SK-N-SH (cell line): ENCODE measurements at regions not wholly inside any gene's neighbourhood (a gene's known extent, or its start where the extent isn't known, plus 50 kb on each side); places are given as distances from the start of the nearest gene placed in this dataset.

ENCODE experiments used
- EZH2phosphoT487 ChIP-seq: fragments of 200-600 bp; sonication (generic); IDR thresholded peaks from 2 replicates; pipeline ENCODE4 v1.6.1; 2017; ENCODE audit warnings: low read depth, mixed run types, mild to moderate bottlenecking, antibody characterized with exemption, moderate library complexity, borderline replicate concordance
- MXI1 ChIP-seq: IDR thresholded peaks from 2 replicates; pipeline ENCODE4 v1.6.1; 2012; ENCODE audit warnings: mild to moderate bottlenecking, low read depth, low read length, improper control_type of control experiment
- POLR2AphosphoS5 ChIP-seq: IDR thresholded peaks from 2 replicates; pipeline ENCODE4 v1.6.1; 2012; ENCODE audit warnings: low read depth, low read length
- RAD21 ChIP-seq: IDR thresholded peaks from 2 replicates; pipeline ENCODE4 v1.6.1; 2012; ENCODE audit warnings: mild to moderate bottlenecking, low read length
- TCF12 ChIP-seq: IDR thresholded peaks from 2 replicates; pipeline ENCODE4 v1.4.0; 2012
- TF ChIP-seq, protein P1 (sequence below): fragments of 200-600 bp; sonication (generic); IDR thresholded peaks from 2 replicates; pipeline ENCODE4 v1.6.1; 2017; ENCODE audit warnings: antibody characterized with exemption, mild to moderate bottlenecking, moderate library complexity
- TF ChIP-seq, protein P2 (sequence below): IDR thresholded peaks from 2 replicates; pipeline ENCODE4 v1.4.0; 2012; ENCODE audit warnings: low read depth, borderline replicate concordance

DNA sequence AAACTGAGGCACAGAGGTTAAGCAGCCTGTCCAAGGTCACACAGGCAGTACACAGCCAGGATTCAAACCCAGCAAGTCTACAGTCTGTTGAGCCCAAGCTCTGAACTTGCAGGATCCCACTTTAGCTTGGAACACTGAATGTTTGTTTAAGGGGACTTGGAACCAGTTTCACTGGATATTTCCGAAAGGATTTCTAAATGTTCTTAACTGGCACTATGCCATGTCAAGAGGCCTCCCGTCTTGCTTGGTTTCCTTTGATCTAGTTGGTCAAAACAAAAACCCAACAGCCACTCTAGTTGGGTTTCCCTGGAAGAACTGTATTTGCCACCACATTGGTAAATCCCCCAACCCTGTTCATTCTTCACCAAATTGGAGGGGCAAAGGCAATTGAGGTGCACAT is 317.6 kb upstream of the KAZN start:
- TF ChIP-seq, protein P1, sequence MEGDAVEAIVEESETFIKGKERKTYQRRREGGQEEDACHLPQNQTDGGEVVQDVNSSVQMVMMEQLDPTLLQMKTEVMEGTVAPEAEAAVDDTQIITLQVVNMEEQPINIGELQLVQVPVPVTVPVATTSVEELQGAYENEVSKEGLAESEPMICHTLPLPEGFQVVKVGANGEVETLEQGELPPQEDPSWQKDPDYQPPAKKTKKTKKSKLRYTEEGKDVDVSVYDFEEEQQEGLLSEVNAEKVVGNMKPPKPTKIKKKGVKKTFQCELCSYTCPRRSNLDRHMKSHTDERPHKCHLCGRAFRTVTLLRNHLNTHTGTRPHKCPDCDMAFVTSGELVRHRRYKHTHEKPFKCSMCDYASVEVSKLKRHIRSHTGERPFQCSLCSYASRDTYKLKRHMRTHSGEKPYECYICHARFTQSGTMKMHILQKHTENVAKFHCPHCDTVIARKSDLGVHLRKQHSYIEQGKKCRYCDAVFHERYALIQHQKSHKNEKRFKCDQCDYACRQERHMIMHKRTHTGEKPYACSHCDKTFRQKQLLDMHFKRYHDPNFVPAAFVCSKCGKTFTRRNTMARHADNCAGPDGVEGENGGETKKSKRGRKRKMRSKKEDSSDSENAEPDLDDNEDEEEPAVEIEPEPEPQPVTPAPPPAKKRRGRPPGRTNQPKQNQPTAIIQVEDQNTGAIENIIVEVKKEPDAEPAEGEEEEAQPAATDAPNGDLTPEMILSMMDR: no peak
- TF ChIP-seq EZH2phosphoT487 (no peak), POLR2AphosphoS5 (no peak), TCF12 (no peak), MXI1 (no peak), RAD21 (no peak)
- TF ChIP-seq, protein P2, sequence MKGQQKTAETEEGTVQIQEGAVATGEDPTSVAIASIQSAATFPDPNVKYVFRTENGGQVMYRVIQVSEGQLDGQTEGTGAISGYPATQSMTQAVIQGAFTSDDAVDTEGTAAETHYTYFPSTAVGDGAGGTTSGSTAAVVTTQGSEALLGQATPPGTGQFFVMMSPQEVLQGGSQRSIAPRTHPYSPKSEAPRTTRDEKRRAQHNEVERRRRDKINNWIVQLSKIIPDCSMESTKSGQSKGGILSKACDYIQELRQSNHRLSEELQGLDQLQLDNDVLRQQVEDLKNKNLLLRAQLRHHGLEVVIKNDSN: no peak
